ENCODE measurements at regions not wholly inside any gene's neighbourhood (a gene's known extent, or its start where the extent isn't known, plus 50 kb on each side); places are given as distances from the start of the nearest gene placed in this dataset.
"Not testable (repeated sequence)": the region's sequence is repeated elsewhere in the genome, so short reads cannot be mapped to it uniquely, and the experiment has no call there.

DNA sequence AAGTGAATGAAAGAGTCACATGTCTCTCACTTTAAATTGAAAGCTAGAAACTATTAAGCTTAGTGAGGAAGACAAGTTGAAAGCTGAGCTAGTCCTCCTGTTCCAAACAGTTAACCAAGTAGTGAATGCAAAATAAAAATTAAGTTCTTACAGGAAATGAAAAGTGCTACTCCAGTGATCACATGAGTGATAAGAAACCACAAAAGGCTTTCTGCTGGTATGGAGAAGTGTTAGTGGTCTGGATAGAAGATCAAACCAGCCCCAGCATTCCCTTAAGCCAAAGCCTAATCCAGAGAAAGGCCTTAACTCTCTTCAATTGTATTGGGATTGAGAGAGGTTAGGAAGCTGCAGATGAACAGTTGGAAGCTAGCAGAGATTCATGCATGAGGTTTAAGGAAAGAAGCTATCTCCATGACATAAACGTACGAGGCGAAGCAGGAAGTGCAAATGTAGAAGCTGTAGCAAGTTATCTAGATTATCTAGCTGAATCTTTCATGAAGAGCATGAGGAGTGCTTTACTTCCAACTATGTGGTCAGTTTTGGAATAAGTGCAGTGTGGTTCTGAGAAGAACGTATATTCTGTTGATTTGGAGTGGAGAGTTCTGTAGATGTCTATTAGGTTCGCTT lies 261.6 kb downstream of the MDFIC start:
- DNase-seq, result no peak

DNA sequence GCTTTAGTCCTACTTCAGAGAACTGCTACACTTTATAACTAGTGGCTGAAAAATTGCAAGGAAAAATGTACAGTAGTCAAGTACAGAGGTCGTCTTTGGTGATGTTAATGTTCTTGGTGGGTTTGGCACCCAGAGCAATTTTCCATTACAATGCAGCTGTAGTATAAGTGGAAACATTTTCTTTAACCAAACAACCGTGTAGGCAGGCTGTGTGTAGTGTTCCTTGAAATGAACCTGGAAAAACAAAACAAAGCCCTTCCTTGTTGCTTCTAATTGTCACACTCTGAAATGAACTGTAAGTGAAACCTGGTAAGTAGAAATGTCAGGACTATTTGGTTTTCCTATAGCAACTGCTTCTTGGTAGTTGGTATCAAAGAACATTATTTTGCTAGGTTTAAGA lies 256.9 kb downstream of the MDFIC start:
- DNase-seq, result no peak

DNA sequence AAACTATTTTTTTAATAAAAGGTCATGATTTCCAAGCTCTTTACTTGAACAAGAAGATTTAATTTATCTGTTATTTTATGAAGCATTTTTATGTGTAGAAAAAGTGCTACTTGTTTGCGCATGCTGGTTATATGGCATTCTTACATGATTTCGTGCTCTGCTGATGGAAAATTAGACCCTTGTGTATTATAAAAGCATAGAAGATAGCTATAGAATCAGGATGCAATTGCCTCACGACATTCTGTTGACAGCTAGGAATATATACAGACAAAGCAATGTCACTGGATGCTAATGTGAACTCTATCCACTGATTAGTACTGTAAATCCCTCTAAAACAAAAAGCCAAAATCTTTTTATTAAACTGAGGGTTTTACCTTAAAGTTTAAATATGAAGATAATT lies 255.9 kb downstream of the MDFIC start:
- DNase-seq, result no peak

DNA sequence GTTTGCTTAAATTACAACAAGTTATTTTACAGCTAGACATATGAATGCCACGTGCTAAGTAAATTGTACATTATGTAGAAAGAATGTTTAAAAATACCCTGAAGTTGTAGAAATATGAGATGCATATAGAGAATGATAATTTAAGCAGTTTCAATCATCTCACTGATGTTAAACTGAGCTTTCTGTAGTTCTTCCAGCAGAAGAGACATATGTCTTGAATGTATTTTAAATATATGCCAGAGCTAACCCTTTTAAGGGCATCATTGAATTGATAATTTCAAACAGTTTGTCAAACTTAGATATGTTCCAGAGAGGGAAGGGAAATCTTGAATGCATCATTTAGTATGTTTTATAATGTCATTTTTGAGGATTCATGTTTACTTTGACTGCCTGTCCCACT lies 255.2 kb downstream of the MDFIC start:
- no peak for DNase-seq

DNA sequence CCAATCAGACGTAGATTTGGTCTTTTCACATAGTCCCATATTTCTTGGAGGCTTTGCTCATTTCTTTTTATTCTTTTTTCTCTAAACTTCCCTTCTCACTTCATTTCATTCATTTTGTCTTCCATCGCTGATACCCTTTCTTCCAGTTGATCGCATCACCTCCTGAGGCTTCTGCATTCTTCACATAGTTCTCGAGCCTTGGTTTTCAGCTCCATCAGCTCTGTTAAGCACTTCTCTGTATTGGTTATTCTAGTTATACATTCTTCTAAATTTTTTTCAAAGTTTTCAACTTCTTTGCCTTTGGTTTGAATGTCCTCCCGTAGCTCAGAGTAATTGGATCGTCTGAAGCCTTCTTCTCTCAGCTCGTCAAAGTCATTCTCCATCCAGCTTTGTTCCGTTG lies 250.5 kb downstream of the MDFIC start:
- DNase-seq, result not testable (repeated sequence)

DNA sequence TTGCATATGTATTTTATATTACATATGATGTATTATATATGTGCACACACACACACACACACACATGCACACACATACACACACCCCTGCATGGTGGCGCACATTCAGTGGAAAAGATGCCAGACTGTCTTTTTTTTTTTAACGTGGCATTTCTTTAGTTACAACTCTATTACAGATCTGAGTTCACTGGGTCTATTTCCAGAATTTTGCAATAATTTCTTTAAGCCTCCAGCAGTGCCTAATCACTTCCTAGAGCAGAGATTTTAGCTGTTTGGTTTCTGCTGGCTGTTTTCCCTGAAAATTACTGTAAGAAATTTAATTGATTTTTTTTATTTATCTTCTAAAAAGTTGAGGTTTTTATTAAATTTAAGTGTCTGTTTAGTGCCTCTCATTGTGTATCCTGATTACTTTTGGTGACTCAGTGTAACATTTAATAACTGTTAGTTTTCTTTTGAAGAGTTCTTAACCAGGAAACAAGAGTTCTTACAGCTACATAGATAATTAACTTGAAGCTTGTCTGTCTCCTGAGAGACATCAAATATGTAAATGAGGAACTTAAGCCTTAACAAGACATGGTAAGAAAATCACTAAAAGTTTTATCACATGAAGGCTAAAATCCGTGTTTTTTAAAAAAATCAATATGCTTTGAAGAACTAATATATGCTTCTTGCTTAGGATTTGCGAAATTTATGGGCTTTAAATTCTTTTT lies 232.0 kb downstream of the MDFIC start:
- no peak for DNase-seq

DNA sequence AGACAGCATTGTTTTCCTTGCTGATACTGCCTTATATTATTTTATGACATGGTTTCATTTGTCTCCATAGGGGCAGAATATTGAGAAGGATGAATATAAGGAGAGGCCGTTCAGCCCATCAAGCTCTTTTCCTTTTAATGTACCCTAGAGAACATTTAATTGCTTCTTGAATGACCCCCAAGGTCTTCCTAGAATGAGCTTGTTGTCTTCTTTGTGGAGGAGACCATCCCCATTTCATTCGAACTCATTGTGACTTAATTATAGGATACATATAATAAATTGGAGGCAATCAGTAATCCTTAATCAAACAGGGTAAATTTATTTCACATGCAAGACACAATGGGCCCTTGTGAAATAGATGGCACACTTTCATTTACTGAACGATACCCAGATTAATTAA lies 231.3 kb downstream of the MDFIC start:
- DNase-seq, result no peak

DNA sequence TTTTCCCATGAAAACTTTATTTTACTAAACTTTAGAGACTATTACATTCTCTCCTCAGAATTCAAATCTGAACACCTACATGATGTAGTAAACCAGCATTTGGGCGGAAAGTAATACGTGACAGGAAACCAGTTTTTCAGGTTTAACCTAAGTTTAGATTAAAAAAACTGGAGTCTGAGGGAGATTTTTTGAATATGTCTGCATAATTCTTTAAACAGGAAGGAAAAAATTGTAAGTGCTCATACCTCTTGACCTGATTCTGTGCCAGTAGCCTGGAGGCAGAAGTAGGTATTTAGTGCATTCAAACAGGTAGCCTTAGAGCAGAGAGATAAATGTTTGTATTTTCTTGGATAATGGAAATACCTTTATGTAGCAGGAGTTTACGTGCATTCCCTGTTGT lies 224.3 kb downstream of the MDFIC start:
- DNase-seq, result no peak

DNA sequence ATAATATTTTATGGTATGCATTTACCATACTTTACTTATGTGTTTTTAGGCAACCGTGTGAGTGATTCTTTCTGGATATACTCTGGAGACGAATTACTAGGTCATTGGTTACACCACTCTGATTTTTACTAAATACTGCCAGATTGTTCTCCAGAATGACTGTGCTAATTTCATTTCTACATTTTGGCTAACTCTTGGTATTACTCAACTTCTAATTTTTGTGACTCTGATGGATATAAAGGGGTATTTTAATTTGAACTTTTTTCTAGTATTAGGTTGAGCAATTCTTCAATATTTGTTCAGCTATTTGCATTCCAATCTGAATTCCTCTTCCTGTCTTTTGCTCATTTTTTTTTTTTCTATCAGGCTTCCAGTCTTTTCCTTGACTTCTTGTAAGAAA lies 223.6 kb downstream of the MDFIC start:
- DNase-seq, result no peak

DNA sequence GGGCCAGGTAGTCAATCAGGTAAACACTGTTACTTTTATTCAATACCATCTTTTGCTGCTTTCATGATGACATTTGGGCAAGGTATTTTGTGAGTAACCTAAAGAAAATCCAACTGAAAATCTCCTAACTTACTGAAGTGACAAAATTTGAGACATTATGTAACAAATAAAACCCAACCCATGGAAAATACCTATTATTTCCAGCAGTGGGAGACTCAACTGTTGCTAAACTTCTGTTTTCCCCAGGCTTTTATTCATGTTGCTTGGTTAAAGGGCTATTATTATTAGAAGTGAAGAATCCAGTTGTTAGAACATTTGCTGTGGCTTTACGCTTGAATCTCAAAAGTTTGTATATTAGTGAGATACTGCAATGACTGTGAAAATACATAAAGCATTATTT lies 215.9 kb downstream of the MDFIC start:
- DNase-seq, result no peak

DNA sequence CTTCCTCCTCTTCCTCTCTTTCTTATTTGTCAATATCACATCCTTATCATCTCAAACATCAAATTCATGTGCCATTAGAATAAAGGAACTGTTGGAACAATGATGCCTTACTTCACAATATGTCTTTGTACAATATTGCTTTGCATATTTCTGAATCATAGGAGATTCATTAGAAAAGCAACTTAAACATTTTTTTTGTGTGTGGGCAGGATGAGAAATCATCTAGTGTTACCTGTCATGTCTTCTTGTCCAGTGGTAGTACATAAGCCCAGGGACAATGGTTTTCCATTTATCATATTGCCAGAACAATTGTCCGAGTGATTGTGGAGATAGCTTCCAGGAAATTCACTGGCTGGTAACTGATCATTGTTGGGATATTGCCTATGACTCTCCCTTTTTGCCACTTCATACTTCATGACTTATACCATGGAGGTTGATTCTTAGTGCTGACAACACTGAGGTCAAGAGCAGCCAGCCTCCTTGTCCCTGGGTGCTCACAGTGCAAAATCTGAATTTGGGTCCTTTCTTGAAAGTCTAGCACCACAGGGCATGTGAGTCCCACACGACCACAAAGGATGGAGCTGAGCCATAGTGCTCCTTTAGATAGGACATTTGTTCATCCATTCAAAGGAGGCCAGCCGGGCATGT lies 215.0 kb downstream of the MDFIC start:
- no peak for DNase-seq

DNA sequence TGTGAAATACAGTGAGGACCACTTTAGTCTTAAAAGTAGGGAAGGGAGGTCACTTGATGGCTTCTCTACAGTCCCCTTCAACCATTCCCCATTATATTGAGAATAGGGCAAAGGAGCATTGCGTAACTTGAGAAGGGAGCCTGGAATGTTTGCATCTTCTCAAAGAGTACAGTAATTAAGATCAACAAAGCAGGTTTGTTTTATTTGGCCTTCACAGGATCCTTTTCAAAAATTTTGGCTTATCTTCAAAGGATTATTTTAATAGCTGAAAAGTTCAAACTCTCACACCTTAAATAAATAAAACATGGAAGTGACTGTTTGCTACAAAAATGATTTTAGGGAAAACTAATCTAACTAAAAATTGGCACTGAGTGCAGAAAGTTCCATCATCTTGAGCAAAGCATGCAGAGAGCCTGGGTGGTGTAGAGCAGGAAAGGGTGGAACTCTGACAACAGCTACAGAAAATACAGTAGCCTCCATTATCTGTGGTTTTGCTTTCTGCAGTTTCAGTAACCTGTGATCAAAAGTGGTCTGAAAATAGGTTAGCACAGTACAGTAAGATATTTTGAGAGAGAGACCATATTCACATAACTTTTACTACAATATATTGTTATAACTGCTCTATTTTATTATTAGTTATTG lies 214.0 kb downstream of the MDFIC start:
- no peak for DNase-seq

DNA sequence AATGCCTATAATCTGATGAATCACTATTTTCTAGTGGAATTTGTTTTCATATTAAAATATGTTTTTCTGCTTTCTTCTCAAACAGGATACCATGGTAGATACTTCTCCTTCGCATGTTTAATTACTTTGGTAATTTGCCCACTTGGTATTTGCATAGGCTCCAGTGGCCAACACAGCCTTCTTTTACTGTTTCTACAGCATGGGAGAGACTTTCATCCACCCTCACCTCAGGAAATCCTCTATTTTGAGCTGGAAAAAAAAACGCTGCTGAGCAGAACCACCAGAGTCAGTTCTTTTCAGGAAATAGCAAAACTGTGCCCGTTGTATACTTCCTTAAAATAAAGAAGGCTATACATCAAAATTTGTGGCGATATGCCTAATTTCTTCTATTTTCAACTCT lies 213.3 kb downstream of the MDFIC start:
- DNase-seq, result no peak

DNA sequence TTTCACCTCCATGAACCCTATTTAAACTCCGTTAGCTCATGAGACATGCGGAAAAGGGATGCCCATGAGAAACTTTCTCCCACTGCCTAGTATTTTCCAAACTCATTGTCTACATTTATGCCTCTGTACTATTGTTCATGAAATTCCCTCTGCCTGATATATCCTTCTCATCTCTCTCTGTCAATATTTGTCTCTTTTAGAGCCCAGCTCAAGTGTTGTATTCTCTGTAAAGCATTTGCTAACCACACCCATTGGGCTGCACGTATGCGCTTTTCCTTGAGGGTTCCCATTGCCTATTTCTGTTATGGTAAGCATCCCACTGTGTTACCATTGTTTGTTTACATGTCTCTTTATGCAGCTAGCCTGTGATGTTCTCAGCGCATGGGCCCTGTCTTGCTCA lies 211.4 kb downstream of the MDFIC start:
- DNase-seq, result no peak

DNA sequence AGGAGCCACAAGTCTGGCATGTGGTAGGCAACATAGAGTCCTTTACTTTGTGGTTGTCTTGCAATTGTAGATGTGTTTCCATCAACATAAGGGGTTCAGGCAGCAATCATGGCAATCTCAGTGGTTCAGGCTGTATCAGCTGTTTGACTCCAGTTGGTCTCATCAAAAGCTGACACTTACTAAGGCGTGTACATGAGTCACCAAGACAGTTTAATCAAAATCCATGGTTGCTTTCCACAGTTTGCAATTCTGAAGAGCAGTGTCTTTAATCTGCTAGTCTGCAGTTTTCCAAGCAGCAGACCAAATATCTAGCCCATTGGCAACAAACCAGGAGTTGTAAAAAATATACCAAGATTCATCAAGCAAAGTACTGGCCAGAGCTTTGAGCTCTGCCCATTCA lies 210.2 kb downstream of the MDFIC start:
- no peak for DNase-seq

DNA sequence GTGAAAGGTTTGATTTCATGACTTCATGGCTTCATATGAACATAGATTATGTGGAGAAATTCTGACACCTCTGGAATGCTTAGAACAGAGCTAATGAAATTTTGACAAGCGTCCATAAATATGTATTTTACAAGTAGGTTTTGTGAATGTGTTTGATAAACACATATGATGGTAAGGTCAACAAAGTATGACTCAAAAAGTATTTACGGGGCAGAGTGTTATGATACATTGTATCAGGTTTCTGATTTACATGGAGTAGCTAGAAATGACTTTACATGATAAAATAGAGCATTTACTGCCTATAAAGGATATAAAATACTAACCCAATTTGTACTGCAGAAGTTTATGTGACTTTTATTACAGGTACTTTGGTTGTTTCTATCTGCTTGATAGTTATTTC lies 206.3 kb downstream of the MDFIC start:
- DNase-seq, result no peak

DNA sequence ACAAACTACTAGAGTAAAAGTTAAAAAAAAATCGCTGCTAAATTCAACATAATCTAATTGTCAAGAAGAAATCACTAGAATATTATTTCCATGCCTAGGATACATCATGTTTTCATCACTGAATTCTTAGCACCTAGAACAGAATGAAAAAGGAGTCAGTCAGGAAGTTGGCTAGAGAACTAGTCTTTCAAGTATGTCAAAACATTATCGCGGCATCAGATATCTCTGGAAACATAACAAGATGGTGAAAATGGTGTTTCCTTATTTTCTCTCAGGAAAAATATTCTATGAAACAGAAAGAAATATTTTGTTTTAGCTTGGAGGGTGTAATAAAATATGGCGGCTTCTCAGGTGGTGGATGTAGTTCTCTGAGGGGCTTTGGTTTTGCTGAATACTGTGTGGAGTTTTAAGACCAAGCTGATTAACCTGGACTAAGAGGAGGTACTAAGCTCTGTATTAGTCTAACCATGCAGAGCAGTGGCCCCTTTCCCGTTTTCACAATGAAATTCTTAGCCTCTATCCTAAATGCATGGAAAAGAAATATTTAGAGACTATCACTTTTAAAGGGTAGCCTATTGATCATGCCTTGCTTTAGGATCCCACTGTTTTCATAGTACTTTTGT lies 205.6 kb downstream of the MDFIC start:
- no peak for DNase-seq

DNA sequence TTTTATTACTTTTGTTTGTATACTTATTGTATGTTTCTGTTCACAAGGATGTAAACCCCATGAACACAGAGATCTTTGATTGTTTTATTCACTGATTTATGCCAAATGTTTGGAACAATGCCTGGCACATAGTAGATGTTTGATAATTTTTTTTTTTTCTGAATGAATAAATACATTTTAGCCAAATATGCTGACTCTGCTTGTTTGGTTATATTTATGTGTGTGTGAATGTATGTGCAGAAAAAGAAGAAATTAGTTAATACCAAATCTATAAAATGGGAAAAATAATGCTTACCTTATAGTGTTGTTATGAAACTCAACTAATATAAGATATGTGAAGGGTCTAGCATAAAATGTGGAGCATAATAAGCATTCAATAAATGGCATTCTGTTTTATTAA lies 203.9 kb downstream of the MDFIC start:
- no peak for DNase-seq

DNA sequence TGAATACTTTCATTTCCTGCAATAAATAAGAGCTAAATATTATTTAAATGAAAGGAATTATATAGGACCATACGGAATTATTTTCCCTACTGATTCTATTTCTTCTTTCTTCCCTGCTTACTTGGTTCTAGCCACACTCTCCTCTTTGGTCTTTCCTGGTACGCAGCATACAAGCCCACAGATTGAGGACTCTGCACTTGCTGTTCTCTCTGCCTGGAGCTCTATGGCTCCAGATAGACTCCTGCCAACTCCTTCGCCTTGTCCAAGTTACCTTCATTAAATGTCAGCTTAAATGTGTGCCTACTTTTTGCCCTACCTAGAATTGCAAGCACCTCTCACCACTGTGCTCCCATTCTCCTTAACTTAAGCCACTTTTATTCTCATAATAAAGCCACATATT lies 203.4 kb downstream of the MDFIC start:
- DNase-seq, result no peak

DNA sequence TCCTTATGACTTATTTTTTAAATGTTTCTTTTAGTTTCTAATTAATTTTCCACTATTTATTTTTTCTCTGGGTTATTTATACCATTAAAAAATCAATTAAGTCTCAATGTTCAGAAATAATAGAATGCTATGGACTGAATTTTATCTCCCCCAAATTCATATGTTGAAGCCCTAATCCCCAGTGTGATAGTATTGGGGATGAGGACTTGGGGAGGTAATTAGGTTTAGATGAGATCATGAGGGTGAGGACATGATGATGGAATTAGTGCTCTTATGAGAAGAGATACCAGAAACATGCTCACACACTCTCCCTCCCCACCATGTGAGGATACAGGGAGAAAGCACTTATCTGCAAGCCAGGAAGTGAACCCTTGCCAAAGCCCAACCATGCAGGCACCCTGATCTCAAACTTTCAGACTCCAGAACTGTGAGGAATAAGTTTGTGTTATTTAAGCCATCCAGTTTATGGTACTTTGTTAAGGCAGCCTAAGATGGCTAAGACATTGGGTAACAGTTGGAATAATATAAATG lies 202.6 kb downstream of the MDFIC start:
- no peak for DNase-seq

DNA sequence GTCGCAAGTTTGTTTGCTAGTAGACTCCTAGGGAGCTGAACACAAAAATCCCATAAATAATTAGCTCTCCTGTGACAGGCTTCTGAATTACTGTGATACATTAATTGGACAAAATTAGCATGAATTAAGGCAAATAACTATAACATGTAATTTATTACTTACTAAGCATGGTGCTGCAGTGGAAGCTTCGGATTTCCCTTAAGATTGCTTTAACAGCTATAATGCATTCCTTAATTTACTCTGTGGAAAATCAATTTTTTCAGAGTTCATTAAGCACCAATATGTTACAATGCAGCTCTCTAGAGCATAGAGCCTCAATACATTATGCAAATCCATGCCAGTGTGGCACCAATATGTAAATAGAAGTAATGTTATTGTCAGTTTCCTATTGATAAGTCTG lies 201.5 kb downstream of the MDFIC start:
- no peak for DNase-seq

DNA sequence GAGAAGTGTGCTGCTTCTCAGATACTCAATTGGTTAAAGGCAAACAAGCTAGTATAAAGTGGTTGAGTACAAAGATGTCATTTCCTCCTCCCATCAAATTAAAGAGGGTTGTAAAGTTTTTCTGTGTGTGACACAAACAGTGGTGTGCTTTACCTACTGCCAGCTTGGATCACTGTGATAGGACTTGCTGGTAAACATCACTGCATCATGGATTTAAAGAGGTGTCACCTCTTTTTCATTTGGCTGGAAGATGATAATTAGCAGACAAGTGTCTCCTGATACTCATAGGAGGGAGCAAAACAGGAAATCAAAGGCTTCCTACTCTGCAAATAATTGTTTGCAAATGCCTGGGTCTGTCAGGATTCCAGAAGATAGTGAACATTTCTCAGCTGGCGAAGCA lies 200.5 kb downstream of the MDFIC start:
- DNase-seq, result no peak

DNA sequence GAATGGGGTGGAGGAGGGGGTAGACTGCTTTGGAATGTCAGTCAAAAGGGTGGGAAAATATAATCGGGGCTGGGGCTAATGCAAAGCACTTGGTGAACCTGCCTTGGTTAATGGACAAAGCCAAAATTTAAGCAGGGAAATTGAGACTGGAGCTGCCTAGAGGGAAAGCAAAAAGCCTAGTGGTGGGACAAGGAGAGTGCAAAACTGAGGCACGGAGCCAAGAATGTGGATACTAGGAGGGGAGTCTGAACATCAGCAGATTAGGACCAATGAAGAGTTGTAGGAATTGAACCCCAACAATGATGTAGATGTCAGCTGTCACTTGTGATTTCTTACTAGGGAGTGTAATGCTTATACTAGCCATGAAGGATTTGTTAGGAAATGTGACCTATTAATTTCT lies 195.9 kb downstream of the MDFIC start:
- no peak for DNase-seq
